ENCODE measurements at regions not wholly inside any gene's neighbourhood (a gene's known extent, or its start where the extent isn't known, plus 50 kb on each side); places are given as distances from the start of the nearest gene placed in this dataset.

DNA sequence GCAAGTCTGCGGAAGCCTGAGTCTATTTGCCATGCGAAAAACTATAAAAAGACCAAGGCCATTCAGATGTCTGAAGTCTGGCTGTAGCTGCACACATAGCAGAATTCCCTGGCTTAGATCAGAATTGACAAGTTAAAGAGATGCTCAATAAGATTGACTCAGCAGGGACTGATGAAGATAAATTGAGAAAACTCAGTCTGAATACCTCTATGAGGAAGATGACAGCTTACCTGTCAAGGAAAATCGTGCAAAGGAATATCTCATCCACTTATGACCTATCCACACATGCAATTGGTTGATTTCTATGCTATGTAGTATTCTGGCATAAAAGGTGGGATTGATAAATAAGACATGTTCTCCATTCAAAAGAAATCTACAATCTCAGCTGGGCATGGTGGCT is 288.6 kb downstream of the BAMBI start (continued):
- TF ChIP-seq, protein P1, sequence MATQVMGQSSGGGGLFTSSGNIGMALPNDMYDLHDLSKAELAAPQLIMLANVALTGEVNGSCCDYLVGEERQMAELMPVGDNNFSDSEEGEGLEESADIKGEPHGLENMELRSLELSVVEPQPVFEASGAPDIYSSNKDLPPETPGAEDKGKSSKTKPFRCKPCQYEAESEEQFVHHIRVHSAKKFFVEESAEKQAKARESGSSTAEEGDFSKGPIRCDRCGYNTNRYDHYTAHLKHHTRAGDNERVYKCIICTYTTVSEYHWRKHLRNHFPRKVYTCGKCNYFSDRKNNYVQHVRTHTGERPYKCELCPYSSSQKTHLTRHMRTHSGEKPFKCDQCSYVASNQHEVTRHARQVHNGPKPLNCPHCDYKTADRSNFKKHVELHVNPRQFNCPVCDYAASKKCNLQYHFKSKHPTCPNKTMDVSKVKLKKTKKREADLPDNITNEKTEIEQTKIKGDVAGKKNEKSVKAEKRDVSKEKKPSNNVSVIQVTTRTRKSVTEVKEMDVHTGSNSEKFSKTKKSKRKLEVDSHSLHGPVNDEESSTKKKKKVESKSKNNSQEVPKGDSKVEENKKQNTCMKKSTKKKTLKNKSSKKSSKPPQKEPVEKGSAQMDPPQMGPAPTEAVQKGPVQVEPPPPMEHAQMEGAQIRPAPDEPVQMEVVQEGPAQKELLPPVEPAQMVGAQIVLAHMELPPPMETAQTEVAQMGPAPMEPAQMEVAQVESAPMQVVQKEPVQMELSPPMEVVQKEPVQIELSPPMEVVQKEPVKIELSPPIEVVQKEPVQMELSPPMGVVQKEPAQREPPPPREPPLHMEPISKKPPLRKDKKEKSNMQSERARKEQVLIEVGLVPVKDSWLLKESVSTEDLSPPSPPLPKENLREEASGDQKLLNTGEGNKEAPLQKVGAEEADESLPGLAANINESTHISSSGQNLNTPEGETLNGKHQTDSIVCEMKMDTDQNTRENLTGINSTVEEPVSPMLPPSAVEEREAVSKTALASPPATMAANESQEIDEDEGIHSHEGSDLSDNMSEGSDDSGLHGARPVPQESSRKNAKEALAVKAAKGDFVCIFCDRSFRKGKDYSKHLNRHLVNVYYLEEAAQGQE (IDR thresholded peaks at IDR 0.05; ENCODE audit: low read depth): no peak
- TF ChIP-seq, protein P2, sequence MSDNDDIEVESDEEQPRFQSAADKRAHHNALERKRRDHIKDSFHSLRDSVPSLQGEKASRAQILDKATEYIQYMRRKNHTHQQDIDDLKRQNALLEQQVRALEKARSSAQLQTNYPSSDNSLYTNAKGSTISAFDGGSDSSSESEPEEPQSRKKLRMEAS (IDR thresholded peaks at IDR 0.05): no peak
- no peak for TF ChIP-seq EZH2phosphoT487 (IDR thresholded peaks at IDR 0.05; ENCODE audit: borderline replicate concordance)
- no peak for TF ChIP-seq ZFX (IDR thresholded peaks at IDR 0.05)

DNA sequence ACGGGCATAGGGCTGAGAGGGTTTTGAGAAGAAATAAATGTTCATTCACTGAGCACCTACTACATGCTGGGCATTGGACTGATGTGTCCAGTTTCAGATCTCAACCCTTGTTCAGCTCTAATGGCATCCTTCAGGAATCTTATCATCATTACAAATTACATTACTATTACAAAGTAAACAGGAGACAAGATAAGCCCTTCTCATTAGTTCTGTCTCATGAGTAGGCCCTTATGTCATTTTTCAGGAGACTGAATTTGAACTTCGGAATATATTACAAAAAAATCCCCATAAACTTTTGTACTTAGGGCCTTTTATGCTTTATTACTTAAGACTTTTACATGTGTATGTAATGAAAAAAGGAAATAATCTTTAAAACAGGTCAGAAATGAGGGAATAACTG is 289.7 kb downstream of the BAMBI start:
- Histone ChIP-seq H3K4me1 (ENCODE audit: control insufficient read depth in 1 of 2, insufficient read depth in 2 of 2, low read length in 2 of 2) (no peaks in the 10 kb centered on the region), H3K36me3 (ENCODE audit: control insufficient read depth in 1 of 2, insufficient read depth in 2 of 2, low read length in 2 of 2) (no peaks in the 10 kb centered on the region), H3K9me2 (ENCODE audit: insufficient read depth) (no peaks in the 10 kb centered on the region), H3K27me3 (ENCODE audit: insufficient read depth, low read length) (no peaks in the 10 kb centered on the region), H3K9me3 (ENCODE audit: control insufficient read depth in 1 of 2, insufficient read depth in 1 of 2, low read depth in 1 of 2, low read length in 2 of 2) (no peaks in the 10 kb centered on the region; a peak in 1 of 4 replicates), H3K9ac (ENCODE audit: low read length) (no peak overlapping the region), H3K4me3 (replicated peaks in 1 of 2; ENCODE audit: low read depth in 1 of 2, low read length in 2 of 2) (no peak overlapping the region), H2AFZ (ENCODE audit: low read depth, low read length, poor library complexity, severe bottlenecking) (no peak overlapping the region), H3K79me2 (ENCODE audit: insufficient read depth, low read length) (no peaks in the 10 kb centered on the region), H3K27ac (ENCODE audit: low read depth, low read length) (no peak overlapping the region), H4K20me1 (ENCODE audit: insufficient read depth) (no peaks in the 10 kb centered on the region), H3K4me2 (ENCODE audit: low read length) (no peak overlapping the region)
- TF ChIP-seq EGR1 (IDR thresholded peaks at IDR 0.05; ENCODE audit: low read depth): no peak
- TF ChIP-seq, protein P2 (IDR thresholded peaks at IDR 0.05): no peak
- ATAC-seq: no peak
- no peak for DNase-seq (ENCODE audit: low read depth, low spot score)
- ChIA-PET RAD21 (ENCODE audit: low non-redundant PET in 1 of 2, low total read pairs in 2 of 2, uncharacterized antibody in 2 of 2, unreplicated experiment in 2 of 2) (no interaction called here), CTCF (no interaction called here), POLR2A (no interaction called here)
- intact Hi-C loops (cut with micrococcal nuclease): no loop called here
- no TSS peak for BruUV-seq (replicated peaks)

Measured in HCT116 (cell line).